ENCODE measurements at regions not wholly inside any gene's neighbourhood (a gene's known extent, or its start where the extent isn't known, plus 50 kb on each side); places are given as distances from the start of the nearest gene placed in this dataset.
"Not testable (repeated sequence)": the region's sequence is repeated elsewhere in the genome, so short reads cannot be mapped to it uniquely, and the experiment has no call there.

DNA sequence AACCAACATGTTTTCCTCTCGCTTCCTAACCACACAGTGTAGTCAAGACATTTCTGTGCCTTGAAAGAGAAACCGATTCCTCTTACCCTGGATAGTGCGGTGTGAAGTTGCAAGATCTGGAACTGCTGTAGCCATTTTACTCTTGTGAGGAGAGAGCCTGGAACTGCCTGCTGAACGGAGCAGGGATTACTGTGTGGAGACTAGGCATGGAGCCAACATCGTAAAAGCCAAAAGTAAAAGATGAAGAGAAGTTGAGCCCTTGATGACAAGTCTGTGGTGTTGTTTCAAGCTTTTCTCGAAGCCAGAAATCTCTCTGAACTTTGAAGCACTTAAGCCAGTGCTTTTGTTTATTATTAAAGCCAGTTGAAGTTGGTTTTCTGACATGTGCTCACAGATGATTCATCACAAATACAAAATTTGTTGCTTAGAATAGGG lies 110.1 kb upstream of the GRIN3A start:
- DNase-seq, result no peak

DNA sequence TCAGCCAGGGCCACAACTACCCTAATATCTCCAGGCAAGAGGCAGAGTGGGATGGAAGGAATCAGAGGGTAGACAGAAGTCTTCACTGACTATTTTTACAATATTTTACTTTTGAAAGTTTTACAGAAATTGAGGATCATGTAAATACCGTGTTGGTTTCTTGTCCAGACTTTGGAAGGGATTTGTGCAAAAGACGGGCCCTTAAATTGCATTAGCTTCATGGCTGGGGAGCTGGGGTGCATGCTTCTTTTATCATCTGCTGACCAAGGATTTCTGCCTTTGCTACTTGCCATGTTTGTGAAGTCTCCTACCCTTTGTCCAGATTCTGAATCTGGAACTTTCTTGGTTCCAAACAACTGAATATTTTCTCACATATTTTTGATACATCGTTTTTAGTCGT lies 107.7 kb upstream of the GRIN3A start:
- no peak for DNase-seq

DNA sequence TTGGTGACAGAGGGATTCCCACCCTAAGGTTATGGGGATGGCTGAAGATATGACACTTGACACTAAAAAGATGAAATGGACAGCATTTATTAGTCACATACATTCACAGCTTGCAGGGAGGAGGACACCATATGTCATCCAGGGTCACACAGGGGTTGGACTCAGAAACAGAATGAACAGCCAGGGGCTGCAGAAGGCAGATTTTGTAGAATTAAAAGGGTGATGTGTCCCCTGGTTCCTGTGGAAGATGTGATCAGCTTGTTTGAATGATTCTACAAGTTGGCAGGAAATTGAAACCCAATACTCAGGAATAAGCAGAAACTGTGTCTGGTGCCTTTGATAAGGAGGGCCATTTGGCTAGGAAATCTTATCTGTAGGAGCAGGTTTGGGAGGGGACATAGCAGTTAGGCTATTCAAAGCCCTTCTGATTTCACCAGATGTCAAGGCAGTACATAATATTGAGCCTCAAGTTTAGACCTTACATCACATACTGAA lies 102.3 kb upstream of the GRIN3A start:
- no peak for DNase-seq

DNA sequence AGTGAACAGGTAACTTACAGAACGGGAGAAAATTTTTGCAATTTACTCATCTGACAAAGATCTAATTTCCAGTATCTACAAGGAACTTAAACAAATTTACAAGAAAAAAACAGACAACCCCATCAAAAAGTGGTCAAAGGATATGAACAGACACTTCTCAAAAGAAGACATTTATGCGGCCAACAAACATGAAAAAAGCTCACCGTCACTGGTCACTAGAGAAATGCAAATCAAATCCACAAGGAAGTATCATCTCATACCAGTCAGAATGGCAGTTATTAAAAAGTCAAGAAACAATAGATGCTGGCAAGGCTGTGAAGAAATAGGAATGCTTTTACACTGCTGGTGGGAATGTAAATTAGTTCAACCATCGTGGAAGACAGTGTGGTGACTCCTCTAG lies 100.5 kb upstream of the GRIN3A start:
- DNase-seq, result not testable (repeated sequence)

DNA sequence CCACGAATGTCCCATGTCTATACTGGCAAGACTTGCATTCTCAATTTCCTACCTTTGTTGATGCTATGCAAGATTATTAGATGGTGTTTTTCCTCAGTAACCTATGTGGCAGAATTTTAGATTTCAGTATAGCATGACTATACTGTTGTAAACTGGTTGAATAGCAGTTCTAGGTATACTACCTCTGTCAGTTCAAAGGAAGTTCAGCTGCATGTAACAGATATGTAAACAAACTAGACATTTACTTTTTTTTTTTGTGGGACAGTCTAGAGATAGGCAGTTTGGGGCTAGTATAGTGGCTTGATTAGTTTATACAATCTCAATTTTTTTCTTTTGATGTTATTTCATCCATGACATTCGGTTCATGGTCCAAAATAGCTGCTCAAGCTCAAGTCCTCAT lies 97.6 kb upstream of the GRIN3A start:
- DNase-seq, result no peak

DNA sequence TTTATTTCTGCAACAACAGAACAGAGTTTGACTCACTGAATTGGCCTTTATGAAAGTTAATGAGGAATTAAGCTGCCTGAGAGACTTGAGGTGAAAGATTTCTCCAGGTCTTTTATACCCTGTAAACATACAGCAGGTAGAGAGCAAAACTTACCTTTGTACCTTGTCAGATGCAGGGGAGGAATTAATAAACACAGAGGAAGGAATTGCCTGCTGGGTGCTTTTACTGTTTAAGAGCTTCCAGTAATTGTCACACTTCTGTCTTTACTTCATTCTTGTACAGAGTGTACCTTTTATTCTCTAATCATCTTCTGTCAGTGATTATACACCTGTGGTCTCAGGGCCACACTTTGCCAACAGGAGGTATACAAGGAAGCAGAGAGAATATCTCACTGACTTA lies 94.0 kb upstream of the GRIN3A start:
- no peak for DNase-seq

DNA sequence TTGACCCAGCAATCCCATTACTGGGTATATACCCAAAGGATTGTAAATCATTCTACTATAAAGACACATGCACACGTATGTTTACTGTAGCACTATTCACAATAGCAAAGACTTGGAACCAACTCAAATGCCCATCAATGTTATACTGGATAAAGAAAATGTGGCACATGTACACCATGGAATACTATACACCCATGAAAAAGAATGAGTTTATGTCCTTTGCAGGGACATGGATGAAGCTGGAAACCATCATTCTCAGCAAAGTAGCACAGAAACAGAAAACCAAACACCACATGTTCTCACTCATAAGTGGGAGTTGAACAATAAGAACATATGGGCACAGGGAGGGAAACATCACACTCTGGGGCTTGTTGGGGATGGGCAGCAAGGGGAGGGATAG lies 83.0 kb upstream of the GRIN3A start:
- DNase-seq, result not testable (repeated sequence)

DNA sequence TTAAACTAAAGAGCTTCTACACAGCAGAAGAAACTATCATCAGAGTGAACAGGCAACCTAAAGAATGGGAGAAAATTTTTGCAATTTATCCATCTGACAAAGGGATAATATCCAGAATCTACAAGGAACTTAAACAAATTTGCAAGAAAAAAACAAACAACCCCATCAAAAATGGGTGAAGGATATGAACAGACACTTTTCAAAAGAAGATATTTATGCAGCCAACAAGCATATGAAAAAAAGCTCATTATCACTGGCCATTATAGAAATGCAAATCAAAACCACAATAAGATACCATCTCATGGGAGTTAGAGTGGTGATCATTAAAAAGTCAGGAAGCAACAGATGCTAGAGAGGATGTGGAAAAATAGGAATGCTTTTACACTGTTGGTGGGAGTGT lies 82.5 kb upstream of the GRIN3A start:
- DNase-seq, result not testable (repeated sequence)

DNA sequence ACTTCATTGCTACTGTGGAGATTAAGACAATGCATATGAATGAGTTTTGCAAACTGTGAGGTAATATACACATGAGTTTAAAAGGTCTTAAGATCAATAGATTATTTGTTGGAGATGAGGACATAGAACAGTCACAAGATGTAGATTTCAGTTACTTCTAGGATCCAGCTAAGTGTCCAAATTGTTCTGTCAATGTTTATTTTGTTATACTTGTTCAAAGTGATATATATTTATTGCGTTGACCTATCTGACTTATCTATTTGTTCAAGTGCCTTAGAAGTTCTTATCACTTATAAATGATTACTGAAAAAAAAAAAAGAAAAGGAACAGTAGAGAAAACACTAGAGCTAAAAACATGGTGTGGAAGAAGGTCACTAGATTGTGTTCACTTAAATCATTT lies 75.6 kb upstream of the GRIN3A start:
- no peak for DNase-seq

DNA sequence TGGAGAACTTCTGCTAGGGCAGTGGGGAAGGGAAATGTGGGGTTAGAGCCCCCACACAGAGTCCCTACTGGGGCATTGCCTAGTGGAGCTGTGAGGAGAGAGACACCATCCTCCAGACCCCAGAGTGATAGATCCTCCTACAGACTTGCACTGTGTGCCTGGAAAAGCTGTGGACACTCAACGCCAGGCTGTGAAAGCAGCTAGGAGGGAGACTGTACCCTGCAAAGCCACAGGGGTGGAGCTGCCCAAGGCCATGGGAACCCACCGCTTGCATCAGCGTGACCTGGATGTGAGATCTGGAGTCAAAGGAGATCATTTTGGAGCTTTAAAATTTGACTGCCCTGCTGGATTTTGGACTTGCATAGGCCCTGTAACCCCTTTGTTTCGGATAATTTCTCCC lies 69.4 kb upstream of the GRIN3A start:
- DNase-seq, result not testable (repeated sequence)

DNA sequence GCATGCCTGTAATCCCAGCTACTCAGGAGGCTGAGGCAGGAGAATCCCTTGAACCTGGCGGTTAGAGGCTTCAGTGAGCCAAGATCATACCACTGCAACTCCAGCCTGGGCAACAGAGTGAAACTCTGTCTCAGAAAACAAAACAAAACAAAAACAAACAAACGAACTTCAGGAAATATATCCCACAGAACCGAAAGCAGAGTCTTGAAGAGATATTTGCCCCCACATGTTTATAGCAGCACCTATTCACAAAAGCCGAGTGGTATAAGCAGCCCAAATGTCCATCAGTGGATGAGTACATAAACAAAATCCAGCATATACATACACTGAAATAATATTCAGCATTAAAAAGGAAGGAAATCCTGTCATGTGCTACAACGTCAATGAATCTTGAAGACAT lies 57.6 kb upstream of the GRIN3A start:
- DNase-seq, result no peak

DNA sequence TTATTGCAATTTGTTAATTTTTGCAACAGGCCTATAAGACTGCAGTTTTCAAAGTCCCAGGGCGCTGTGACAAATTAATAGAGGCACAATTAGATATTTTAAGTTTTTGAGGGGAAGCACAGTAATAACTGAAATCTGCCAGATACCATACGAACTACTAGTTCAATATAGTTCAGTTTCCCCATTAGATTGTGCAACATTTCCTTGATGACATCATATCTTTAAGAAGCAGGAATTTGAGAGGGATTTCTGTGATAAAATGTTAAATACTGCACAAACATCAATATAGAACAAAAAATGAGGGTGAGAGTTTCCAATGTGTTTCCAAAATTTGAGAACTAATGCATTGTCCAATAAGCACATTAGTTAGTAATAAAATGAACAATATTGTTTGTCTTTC lies 56.7 kb upstream of the GRIN3A start:
- DNase-seq, result peak in 2 of 4 experiments; percentile 6 to 14

DNA sequence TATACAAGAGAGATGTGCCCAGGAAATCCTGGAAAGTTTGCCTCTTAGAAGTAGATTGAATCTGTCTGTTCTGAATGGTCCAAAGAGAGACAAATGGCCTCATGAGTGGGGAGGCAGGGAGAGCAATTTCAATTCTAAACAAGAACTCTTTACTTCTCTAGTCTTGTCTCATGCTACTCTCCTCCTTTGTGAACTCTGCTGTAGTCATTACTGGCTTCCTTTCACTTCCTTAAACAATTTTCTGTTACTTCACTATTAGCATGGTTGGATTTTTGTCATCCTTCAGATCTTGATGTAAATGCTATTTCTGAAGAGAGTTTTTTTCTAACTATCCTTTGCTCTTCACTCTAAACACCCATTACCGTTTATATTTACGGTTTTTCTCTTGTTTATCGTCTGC lies 54.0 kb upstream of the GRIN3A start:
- no peak for DNase-seq

DNA sequence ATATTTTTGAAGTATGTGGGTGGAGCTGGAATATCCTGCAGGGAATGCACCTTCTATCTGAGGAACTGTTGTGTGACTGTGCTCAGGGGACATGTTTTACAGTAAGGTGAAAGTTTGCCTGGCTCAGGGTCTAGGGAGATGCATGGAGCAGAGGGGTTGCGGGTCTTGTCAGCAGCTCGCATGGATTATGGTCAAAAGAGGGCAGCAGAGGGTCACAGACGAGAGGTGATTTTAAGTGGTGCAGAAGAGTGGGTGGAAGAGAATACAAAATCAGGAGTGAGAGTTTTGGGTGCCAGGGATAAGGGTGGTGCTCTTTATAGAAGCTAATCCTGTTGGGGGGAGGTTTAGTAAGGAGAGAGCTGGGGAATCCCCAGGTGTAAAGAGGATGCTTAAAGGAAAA lies 53.5 kb upstream of the GRIN3A start:
- peak in 2 of 4 experiments; percentile 1 to 7 for DNase-seq

DNA sequence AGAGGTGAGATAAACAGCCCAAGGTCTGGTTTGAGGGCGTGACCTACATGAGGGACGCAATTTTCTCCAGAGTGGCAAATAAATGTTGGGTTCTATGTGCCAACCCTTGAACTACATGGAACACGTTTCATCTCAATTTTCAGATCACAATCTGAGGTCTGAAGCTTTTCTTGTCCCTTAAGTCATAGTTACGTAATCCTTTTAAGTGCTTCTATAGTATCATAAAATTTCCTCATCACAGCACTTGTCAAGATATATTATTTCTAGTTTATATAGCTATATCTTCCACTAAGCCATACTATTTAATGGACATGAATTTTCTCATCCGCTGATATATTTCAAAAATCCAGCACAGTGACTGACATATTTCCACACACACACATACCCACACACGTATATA lies 53.1 kb upstream of the GRIN3A start:
- no peak for DNase-seq
